HEK293 (cell line): ENCODE measurements at regions not wholly inside any gene's neighbourhood (a gene's known extent, or its start where the extent isn't known, plus 50 kb on each side); places are given as distances from the start of the nearest gene placed in this dataset.
A peak's percentile ranks its signal among the peaks of the same experiment; 100 is the strongest.

ENCODE experiments used
- CTCF ChIA-PET: fragments of 350-600 bp; formaldehyde crosslinking; extraction: SDS; loops from one replicate; lab custom pipeline; 2021; ENCODE audit warnings: antibody characterized with exemption; lab: Yijun Ruan, JAX
- POLR2A ChIA-PET: fragments of 300-600 bp; formaldehyde crosslinking; extraction: SDS; loops from one replicate; lab custom pipeline; 2020; ENCODE audit warnings: antibody characterized with exemption, inconsistent platforms; lab: Yijun Ruan, JAX
- H3K27ac ChIP-seq: fragments of 200-500 bp; sonication (Bioruptor generic); 2 replicates; pipeline ENCODE4 v1.5.1; 2014; ENCODE audit warnings: low read depth, low read length, control low read depth, inconsistent platforms; ENCODE audit errors: extremely low read depth
- H3K36me3 ChIP-seq, 2 experiments: fragments of 200-500 bp in 1 of 2; sonication (Bioruptor generic) in 1 of 2; 1 replicate in 1 of 2; 2 replicates in 1 of 2; pipeline ENCODE4 v1.5.1; 2014 to 2017; ENCODE audit warnings: inconsistent platforms in 2 of 2, low read length in 2 of 2; ENCODE audit not compliant: control insufficient read depth in 2 of 2, insufficient read depth in 1 of 2
- H3K4me1 ChIP-seq: fragments of 200-500 bp; sonication (Bioruptor generic); 2 replicates; pipeline ENCODE4 v1.5.1; 2014; ENCODE audit warnings: mild to moderate bottlenecking, low read length, inconsistent platforms; ENCODE audit not compliant: control insufficient read depth, insufficient read depth
- H3K4me3 ChIP-seq: 2 replicates; pipeline ENCODE4 v1.5.1; 2011; ENCODE audit warnings: low read depth, mild to moderate bottlenecking, control low read depth, low read length, moderate library complexity
- H3K9me3 ChIP-seq: fragments of 200-500 bp; sonication (Bioruptor generic); 2 replicates; pipeline ENCODE4 v1.5.1; 2014; ENCODE audit warnings: low read depth, low read length, inconsistent platforms; ENCODE audit not compliant: control insufficient read depth, insufficient read depth
- AEBP2 ChIP-seq: fragments of 450-650 bp; formaldehyde crosslinking; IDR thresholded peaks from 2 replicates; pipeline ENCODE4 v1.5.1; 2016; ENCODE audit warnings: missing biosample characterization, missing genetic modification characterization, borderline replicate concordance
- HOXC10 ChIP-seq: sonication (generic); formaldehyde crosslinking; IDR thresholded peaks from 2 replicates; pipeline ENCODE4 v1.8.1; 2023; ENCODE audit warnings: mild to moderate bottlenecking, missing genetic modification reagents
- OSR2 ChIP-seq: fragments of 450-650 bp; formaldehyde crosslinking; IDR thresholded peaks from 2 replicates; pipeline ENCODE4 v1.5.1; 2016; ENCODE audit warnings: missing biosample characterization, missing genetic modification characterization
- RBAK ChIP-seq: fragments of 450-650 bp; formaldehyde crosslinking; IDR thresholded peaks from 2 replicates; pipeline ENCODE4 v1.5.1; 2016; ENCODE audit warnings: missing biosample characterization, missing genetic modification characterization
- REST ChIP-seq: fragments of 450-650 bp; formaldehyde crosslinking; IDR thresholded peaks from 2 replicates; pipeline ENCODE4 v1.5.1; 2016; ENCODE audit warnings: missing biosample characterization, missing genetic modification characterization
- SP2 ChIP-seq: fragments of 450-650 bp; formaldehyde crosslinking; IDR thresholded peaks from 2 replicates; pipeline ENCODE4 v1.5.1; 2016; ENCODE audit warnings: missing biosample characterization, missing genetic modification characterization
- ZBTB1 ChIP-seq: fragments of 450-650 bp; formaldehyde crosslinking; IDR thresholded peaks from 2 replicates; pipeline ENCODE4 v1.5.1; 2016; ENCODE audit warnings: missing biosample characterization, missing genetic modification characterization
- ZFHX2 ChIP-seq: fragments of 450-650 bp; formaldehyde crosslinking; conservative IDR thresholded peaks from 2 replicates; pipeline ENCODE4 v1.5.1; 2016; ENCODE audit warnings: missing biosample characterization, missing genetic modification characterization
- ZIC2 ChIP-seq: fragments of 450-650 bp; formaldehyde crosslinking; IDR thresholded peaks from 2 replicates; pipeline ENCODE4 v1.5.1; 2016; ENCODE audit warnings: missing biosample characterization, missing genetic modification characterization
- ZNF121 ChIP-seq: fragments of 450-650 bp; formaldehyde crosslinking; IDR thresholded peaks from 2 replicates; pipeline ENCODE4 v1.5.1; 2016; ENCODE audit warnings: missing biosample characterization, missing genetic modification characterization
- ZNF23 ChIP-seq: fragments of 450-650 bp; formaldehyde crosslinking; IDR thresholded peaks from 2 replicates; pipeline ENCODE4 v1.5.1; 2016; ENCODE audit warnings: missing biosample characterization, missing genetic modification characterization, borderline replicate concordance
- ZNF280D ChIP-seq: fragments of 450-650 bp; formaldehyde crosslinking; IDR thresholded peaks from 2 replicates; pipeline ENCODE4 v1.5.1; 2016; ENCODE audit warnings: missing biosample characterization, missing genetic modification characterization
- ZNF292 ChIP-seq: fragments of 450-650 bp; formaldehyde crosslinking; IDR thresholded peaks from 2 replicates; pipeline ENCODE4 v1.5.1; 2016; ENCODE audit warnings: low read depth, missing biosample characterization, missing genetic modification characterization, borderline replicate concordance
- ZNF324 ChIP-seq: fragments of 450-650 bp; formaldehyde crosslinking; IDR thresholded peaks from 2 replicates; pipeline ENCODE4 v1.5.1; 2016; ENCODE audit warnings: missing biosample characterization, missing genetic modification characterization
- ZNF354C ChIP-seq: fragments of 450-650 bp; formaldehyde crosslinking; IDR thresholded peaks from 2 replicates; pipeline ENCODE4 v1.5.1; 2016; ENCODE audit warnings: missing biosample characterization, missing genetic modification characterization, low read depth, borderline replicate concordance
- ZNF529 ChIP-seq: fragments of 450-650 bp; formaldehyde crosslinking; IDR thresholded peaks from 2 replicates; pipeline ENCODE4 v1.5.1; 2017; ENCODE audit warnings: missing genetic modification characterization, missing biosample characterization; ENCODE audit not compliant: insufficient replicate concordance
- ZNF600 ChIP-seq: fragments of 450-650 bp; formaldehyde crosslinking; IDR thresholded peaks from 2 replicates; pipeline ENCODE4 v1.5.1; 2016; ENCODE audit warnings: missing biosample characterization, missing genetic modification characterization
- ZNF624 ChIP-seq: fragments of 450-650 bp; formaldehyde crosslinking; IDR thresholded peaks from 2 replicates; pipeline ENCODE4 v1.5.1; 2017; ENCODE audit warnings: missing biosample characterization, missing genetic modification characterization
- ZNF701 ChIP-seq: fragments of 450-650 bp; formaldehyde crosslinking; IDR thresholded peaks from 2 replicates; pipeline ENCODE4 v1.5.1; 2016; ENCODE audit warnings: missing biosample characterization, missing genetic modification characterization
- ZNF777 ChIP-seq: fragments of 450-650 bp; formaldehyde crosslinking; IDR thresholded peaks from 2 replicates; pipeline ENCODE4 v1.5.1; 2017; ENCODE audit warnings: missing biosample characterization, missing genetic modification characterization, borderline replicate concordance
- ZSCAN18 ChIP-seq: fragments of 450-650 bp; formaldehyde crosslinking; IDR thresholded peaks from 2 replicates; pipeline ENCODE4 v1.5.1; 2016; ENCODE audit warnings: missing biosample characterization, missing genetic modification characterization
- ZSCAN30 ChIP-seq: fragments of 450-650 bp; IDR thresholded peaks from 2 replicates; pipeline ENCODE4 v1.5.1; 2018; ENCODE audit warnings: missing biosample characterization, mild to moderate bottlenecking, missing genetic modification characterization, moderate library complexity
- ZXDB ChIP-seq: fragments of 450-650 bp; formaldehyde crosslinking; IDR thresholded peaks from 2 replicates; pipeline ENCODE4 v1.5.1; 2016; ENCODE audit warnings: missing biosample characterization, missing genetic modification characterization

GRCh38 chr11:128289048-128289447 is 298.3 kb downstream of the ETS1 start:
- TF ChIP-seq ZNF23 (no peak), ZSCAN18 (tag by site-specific recombination) (no peak), ZNF354C (tag by site-specific recombination) (no peak), SP2 (no peak), ZIC2 (tag by site-specific recombination) (no peak), ZNF280D (tag by site-specific recombination) (no peak), RBAK (tag by site-specific recombination) (no peak), ZSCAN30 (tag by site-specific recombination) (no peak)
- Histone ChIP-seq H3K4me3 (no peak overlapping the region), H3K27ac (no peak overlapping the region), H3K36me3 (no peaks in the 10 kb centered on the region), H3K4me1 (no peaks in the 10 kb centered on the region), H3K9me3 (no peaks in the 10 kb centered on the region)
- POLR2A ChIA-PET = interaction anchor here (0.6 to 1.1 kb wide), 2 partner anchors 256 to 341 kb away, joined by 4 to 7 read pairs; no protein-coding TSS in a partner anchor
- CTCF ChIA-PET = interaction anchor here (0.6 to 6.3 kb wide), 12 partner anchors 9 to 542 kb away, joined by 3 to 76 read pairs (median 4); no protein-coding TSS in a partner anchor

- TF ChIP-seq REST (tag by site-specific recombination) (peak; percentile 86), ZBTB1 (tag by site-specific recombination) (no peak), HOXC10 (CRISPR knock-in tag) (no peak), ZNF701 (tag by site-specific recombination) (no peak)
- Histone ChIP-seq H3K9me3 (no peaks in the 10 kb centered on the region), H3K4me1 (no peaks in the 10 kb centered on the region), H3K27ac (no peak overlapping the region), H3K4me3 (no peak overlapping the region), H3K36me3 (no peaks in the 10 kb centered on the region)
- ChIA-PET CTCF (interaction anchor here (0.6 to 6.3 kb wide), 5 partner anchors 116 to 362 kb away, joined by 3 to 76 read pairs (median 5); no protein-coding TSS in a partner anchor), POLR2A (no interaction called here)
Observed at GRCh38 chr11:128288368-128288767, 299.0 kb downstream of the ETS1 start.

- no peak overlapping the region for H3K4me3 ChIP-seq
- H3K4me1 ChIP-seq = no peaks in the 10 kb centered on the region
- H3K9me3 ChIP-seq = no peaks in the 10 kb centered on the region
- H3K36me3 ChIP-seq = no peaks in the 10 kb centered on the region
- ChIA-PET CTCF (interaction anchor here (0.5 to 4.9 kb wide), 4 partner anchors 77 to 347 kb away, joined by 3 to 16 read pairs (median 8); no protein-coding TSS in a partner anchor), POLR2A (no interaction called here)
- no peak overlapping the region for H3K27ac ChIP-seq
- TF ChIP-seq ZNF777 (tag by site-specific recombination) (no peak), ZFHX2 (tag by site-specific recombination) (no peak), OSR2 (tag by site-specific recombination) (no peak), ZNF354C (tag by site-specific recombination) (no peak), ZNF529 (tag by site-specific recombination) (no peak), ZNF600 (tag by site-specific recombination) (no peak), AEBP2 (tag by site-specific recombination) (no peak), ZNF292 (tag by site-specific recombination) (no peak), ZXDB (tag by site-specific recombination) (no peak), ZNF324 (no peak), ZNF624 (tag by site-specific recombination) (no peak), ZNF121 (tag by site-specific recombination) (no peak)
Observed at GRCh38 chr11:128285321-128285720, 302.0 kb downstream of the ETS1 start.
